AG09309 (cell line): ENCODE measurements at regions not wholly inside any gene's neighbourhood (a gene's known extent, or its start where the extent isn't known, plus 50 kb on each side); places are given as distances from the start of the nearest gene placed in this dataset.

Experiments used
- DNase-seq: peaks from one replicate; pipeline ENCODE4 v3.0.0-alpha.2; 2010; ENCODE audit warnings: low read depth
- H3K4me3 ChIP-seq: 2 replicates; pipeline ENCODE4 v1.5.1; 2011; ENCODE audit warnings: mild to moderate bottlenecking, low read depth, low read length, moderate library complexity; ENCODE audit not compliant: control insufficient read depth
- TF ChIP-seq, protein P1 (sequence below): IDR thresholded peaks from 2 replicates; pipeline ENCODE4 v1.5.1; 2011; ENCODE audit warnings: mild to moderate bottlenecking, low read depth, low read length, inconsistent platforms; ENCODE audit not compliant: insufficient read depth, control insufficient read depth; ENCODE audit errors: missing control alignments

DNA sequence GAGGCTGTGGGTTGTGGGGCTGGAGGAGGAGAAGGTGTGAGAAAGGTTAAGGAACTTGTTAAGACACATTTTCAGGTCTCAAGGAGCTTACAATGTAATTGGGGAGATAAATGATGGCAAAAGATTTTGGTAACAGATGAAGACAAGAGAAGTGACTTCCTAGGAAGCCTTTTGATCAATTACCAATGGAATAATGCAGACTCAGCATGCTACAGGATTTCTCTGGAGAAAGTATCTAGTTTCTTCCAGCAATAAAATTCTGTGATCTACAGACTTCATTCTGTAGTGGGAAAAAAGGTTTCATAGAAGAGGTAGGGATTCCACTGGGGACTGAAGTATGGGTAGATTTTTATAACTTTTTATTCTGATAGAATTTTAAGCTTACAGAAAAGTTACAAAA, 184.2 kb upstream of the RHOBTB1 start:
- no peak for DNase-seq
- TF ChIP-seq, protein P1, sequence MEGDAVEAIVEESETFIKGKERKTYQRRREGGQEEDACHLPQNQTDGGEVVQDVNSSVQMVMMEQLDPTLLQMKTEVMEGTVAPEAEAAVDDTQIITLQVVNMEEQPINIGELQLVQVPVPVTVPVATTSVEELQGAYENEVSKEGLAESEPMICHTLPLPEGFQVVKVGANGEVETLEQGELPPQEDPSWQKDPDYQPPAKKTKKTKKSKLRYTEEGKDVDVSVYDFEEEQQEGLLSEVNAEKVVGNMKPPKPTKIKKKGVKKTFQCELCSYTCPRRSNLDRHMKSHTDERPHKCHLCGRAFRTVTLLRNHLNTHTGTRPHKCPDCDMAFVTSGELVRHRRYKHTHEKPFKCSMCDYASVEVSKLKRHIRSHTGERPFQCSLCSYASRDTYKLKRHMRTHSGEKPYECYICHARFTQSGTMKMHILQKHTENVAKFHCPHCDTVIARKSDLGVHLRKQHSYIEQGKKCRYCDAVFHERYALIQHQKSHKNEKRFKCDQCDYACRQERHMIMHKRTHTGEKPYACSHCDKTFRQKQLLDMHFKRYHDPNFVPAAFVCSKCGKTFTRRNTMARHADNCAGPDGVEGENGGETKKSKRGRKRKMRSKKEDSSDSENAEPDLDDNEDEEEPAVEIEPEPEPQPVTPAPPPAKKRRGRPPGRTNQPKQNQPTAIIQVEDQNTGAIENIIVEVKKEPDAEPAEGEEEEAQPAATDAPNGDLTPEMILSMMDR = no peak
- no peak overlapping the region for H3K4me3 ChIP-seq

DNA sequence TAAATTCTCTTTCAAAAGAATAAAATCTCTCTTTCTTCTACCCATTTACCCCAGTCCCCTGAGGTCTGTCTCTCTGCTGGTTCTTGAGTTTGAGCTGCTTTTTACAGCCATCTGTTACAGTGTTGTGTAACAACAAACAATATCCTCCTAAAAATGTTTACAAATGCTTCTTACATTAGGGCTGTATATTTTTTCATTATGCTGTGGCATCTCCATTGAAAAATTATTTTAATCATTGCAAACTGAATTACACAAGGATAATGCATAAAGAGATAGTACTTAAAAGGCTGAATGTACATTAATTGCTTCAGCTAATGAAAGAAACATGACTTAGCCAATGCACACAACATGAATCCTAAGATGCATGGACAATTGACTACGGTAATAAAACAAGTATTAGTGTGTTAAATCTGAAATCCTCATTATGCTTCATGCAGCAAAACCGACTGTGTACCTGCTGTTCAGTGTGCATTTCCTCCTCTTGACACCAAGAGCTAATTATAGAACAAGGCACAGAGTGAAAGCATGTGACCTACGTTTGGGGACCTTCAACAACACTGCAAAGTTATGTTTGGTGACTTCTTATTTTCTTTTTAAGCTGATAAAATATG, 181.7 kb upstream of the RHOBTB1 start:
- H3K4me3 ChIP-seq = no peak overlapping the region
- TF ChIP-seq, protein P1 = no peak
- DNase-seq = no peak

DNA sequence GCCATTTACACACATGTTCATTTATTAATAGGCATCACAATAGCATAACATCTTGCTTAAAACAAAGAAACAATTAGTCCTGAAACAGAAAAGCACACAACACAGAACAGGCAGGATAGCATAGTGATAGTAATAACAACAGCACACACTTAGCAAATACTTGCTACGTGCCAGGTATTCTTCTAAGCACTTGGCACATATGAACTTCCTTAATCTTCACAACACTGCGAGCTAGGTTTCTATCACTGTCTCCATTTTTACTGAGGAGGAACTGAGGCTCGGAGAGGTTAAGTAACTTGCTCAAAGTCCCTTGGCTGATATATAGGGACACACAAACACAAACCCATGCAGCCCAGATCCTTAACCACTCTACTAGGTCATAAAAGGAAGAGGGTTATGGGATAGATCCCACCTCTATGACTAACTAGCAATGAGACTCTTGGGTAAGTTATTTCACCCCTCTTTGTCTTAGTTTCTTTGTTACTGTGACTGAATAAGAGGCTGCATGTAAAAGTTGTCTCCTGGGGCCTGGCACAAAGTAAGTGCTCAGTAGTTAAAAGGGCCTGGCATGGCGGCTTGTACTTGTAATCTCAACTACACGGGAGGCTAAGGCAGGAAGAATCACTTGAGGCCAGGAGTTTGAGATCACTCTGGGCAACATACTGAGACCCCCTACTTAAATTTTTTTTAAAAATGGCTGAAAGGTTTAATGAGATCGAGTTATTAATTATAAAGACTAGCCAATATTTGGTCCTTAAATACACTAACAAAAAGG, 181.0 kb upstream of the RHOBTB1 start:
- H3K4me3 ChIP-seq = no peak overlapping the region
- DNase-seq = no peak
- TF ChIP-seq, protein P1 = no peak

DNA sequence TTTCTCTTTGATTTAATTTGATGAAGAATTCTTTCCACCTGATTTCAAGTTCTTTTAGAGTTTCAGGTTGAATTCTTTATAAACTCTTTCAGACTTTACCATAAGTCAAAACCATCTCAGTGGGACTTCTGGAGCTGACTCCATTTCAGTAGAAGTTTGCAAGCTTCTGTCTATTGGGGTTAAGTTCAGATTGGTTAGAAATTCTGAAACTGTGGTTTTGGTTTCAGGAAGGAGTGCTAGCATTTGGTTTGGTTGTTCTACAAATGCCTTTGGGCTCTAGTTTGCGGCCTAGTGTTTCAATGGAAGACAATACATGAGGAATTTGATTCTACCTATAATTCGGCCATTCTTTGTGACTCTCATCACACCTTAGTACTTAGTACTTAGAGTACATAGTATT, 176.8 kb upstream of the RHOBTB1 start:
- H3K4me3 ChIP-seq = no peak overlapping the region
- TF ChIP-seq, protein P1 = no peak
- no peak for DNase-seq

DNA sequence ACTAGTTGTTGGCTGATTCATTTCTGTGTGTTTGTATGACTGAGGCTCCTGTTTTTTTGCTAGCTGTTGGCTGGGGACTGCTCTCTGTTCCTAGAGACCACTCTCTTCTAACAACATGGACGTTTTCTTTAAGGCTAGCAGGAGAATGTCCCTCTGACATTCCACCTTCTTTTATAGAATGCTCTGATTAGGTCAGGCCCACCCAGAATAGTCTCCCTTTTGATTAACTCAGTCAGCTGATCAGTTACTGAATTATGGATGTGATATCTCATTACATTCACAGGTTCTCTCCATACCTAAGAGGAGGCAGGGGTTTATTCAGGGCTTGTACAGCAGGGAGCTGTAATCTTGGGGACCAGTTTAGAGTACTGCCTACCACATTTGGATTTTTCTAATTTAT, 175.6 kb upstream of the RHOBTB1 start:
- TF ChIP-seq, protein P1 = no peak
- DNase-seq = no peak
- no peak overlapping the region for H3K4me3 ChIP-seq

DNA sequence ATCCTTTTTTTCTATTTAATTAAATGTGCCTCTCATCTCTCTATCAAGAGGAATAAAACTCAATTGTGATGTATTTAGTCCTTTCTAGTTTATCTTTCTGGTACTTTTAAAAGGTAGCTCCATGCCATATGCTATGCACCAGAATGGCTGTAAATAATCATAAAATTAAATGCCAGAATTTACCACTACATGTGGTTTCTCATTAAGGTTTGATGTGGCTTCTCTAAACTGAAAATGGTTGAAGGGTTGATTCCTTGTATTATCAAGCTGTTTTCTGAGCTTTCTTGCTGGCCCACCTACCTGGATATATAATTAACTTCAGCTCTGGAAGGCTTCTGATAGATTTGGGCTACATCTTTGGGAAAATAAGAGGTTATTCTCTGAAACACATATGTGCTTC, 171.9 kb upstream of the RHOBTB1 start:
- no peak overlapping the region for H3K4me3 ChIP-seq
- TF ChIP-seq, protein P1 = no peak
- DNase-seq = no peak
